SK-N-MC (cell line): ENCODE measurements at regions not wholly inside any gene's neighbourhood (a gene's known extent, or its start where the extent isn't known, plus 50 kb on each side); places are given as distances from the start of the nearest gene placed in this dataset.

Experiments used
- DNase-seq: peaks from one replicate; pipeline ENCODE4 v3.0.0-alpha.2; 2011; ENCODE audit warnings: low read depth, low spot score
- H3K27ac ChIP-seq: fragments of 200-600 bp; sonication (generic); 2 replicates; pipeline ENCODE4 v1.5.1; 2016; ENCODE audit warnings: mixed run types
- H3K36me3 ChIP-seq: fragments of 200-600 bp; sonication (generic); 2 replicates; pipeline ENCODE4 v1.6.1; 2017; ENCODE audit warnings: antibody characterized with exemption, low read length, mixed read lengths; ENCODE audit not compliant: insufficient read depth
- H3K4me3 ChIP-seq: fragments of 200-600 bp; sonication (generic); 2 replicates; pipeline ENCODE4 v1.5.1; 2016
- H3K9ac ChIP-seq: fragments of 200-600 bp; sonication (generic); 2 replicates; pipeline ENCODE4 v1.8.0; 2017; ENCODE audit warnings: mixed run types, mixed read lengths; ENCODE audit not compliant: insufficient read length
- H3K9me3 ChIP-seq: fragments of 200-600 bp; sonication (generic); 2 replicates; pipeline ENCODE4 v1.6.1; 2017; ENCODE audit warnings: low read depth, mild to moderate bottlenecking, antibody characterized with exemption, low read length, moderate library complexity, mixed read lengths
- EZH2 ChIP-seq: fragments of 200-600 bp; sonication (generic); IDR thresholded peaks from one replicate; pipeline ENCODE4 v1.6.1; 2017; ENCODE audit warnings: antibody characterized with exemption
- FOXP2 ChIP-seq: optimal IDR thresholded peaks from 2 replicates; pipeline ENCODE3; 2011; ENCODE audit warnings: mild to moderate bottlenecking, moderate library complexity; ENCODE audit not compliant: insufficient read depth; ENCODE audit errors: extremely low read length, control extremely low read depth
- POLR2AphosphoS5 ChIP-seq: IDR thresholded peaks from 2 replicates; pipeline ENCODE4 v1.6.1; 2012; ENCODE audit warnings: mild to moderate bottlenecking, low read depth, low read length, borderline replicate concordance

- H3K9ac ChIP-seq = no peak overlapping the region
- no peaks in the 10 kb centered on the region for H3K9me3 ChIP-seq
- no peak overlapping the region for H3K27ac ChIP-seq
- peak overlapping the region; percentile 46 for H3K4me3 ChIP-seq
- TF ChIP-seq EZH2 = no peak
- TF ChIP-seq POLR2AphosphoS5 = no peak
- TF ChIP-seq FOXP2 = no peak
- H3K36me3 ChIP-seq = no peaks in the 10 kb centered on the region
- peak; percentile 44 for DNase-seq
These were observed 187.7 kb upstream of the DCN start for GRCh38 chr12:91370086-91370868.

GRCh38 chr12:91368613-91369012 lies 186.0 kb upstream of the DCN start:
- H3K36me3 ChIP-seq = no peaks in the 10 kb centered on the region
- no peak overlapping the region for H3K9ac ChIP-seq
- no peaks in the 10 kb centered on the region for H3K9me3 ChIP-seq
- no peak for TF ChIP-seq POLR2AphosphoS5
- TF ChIP-seq FOXP2 = no peak
- TF ChIP-seq EZH2 = no peak
- H3K27ac ChIP-seq = no peak overlapping the region
- DNase-seq = no peak
- no peak overlapping the region for H3K4me3 ChIP-seq

GRCh38 chr12:91367234-91367849 lies 184.7 kb upstream of the DCN start:
- no peaks in the 10 kb centered on the region for H3K9me3 ChIP-seq
- no peak overlapping the region for H3K4me3 ChIP-seq
- no peaks in the 10 kb centered on the region for H3K36me3 ChIP-seq
- TF ChIP-seq POLR2AphosphoS5 (no peak), FOXP2 (no peak), EZH2 (no peak)
- no peak overlapping the region for H3K9ac ChIP-seq
- H3K27ac ChIP-seq = no peak overlapping the region
- DNase-seq = no peak

GRCh38 chr12:91364471-91365184 lies 182.0 kb upstream of the DCN start:
- Histone ChIP-seq H3K9ac (no peak overlapping the region), H3K4me3 (no peak overlapping the region), H3K9me3 (no peaks in the 10 kb centered on the region), H3K27ac (peak overlapping the region; percentile 45; the same call in 1 of the 2 replicates), H3K36me3 (no peaks in the 10 kb centered on the region)
- TF ChIP-seq EZH2 (no peak), FOXP2 (no peak), POLR2AphosphoS5 (no peak)
- no peak for DNase-seq

- TF ChIP-seq FOXP2 (no peak), EZH2 (no peak), POLR2AphosphoS5 (no peak)
- peak; percentile 37 for DNase-seq
- no peak overlapping the region for H3K27ac ChIP-seq
- no peaks in the 10 kb centered on the region for H3K9me3 ChIP-seq
- no peak overlapping the region for H3K9ac ChIP-seq
- no peaks in the 10 kb centered on the region for H3K36me3 ChIP-seq
- no peak overlapping the region for H3K4me3 ChIP-seq
These were observed 179.2 kb upstream of the DCN start for GRCh38 chr12:91361864-91362263.

GRCh38 chr12:91357381-91357780 lies 174.8 kb upstream of the DCN start:
- TF ChIP-seq FOXP2 = no peak
- no peak for TF ChIP-seq EZH2
- TF ChIP-seq POLR2AphosphoS5 = no peak
- no peaks in the 10 kb centered on the region for H3K36me3 ChIP-seq
- DNase-seq = no peak

GRCh38 chr12:91356405-91356804 lies 173.8 kb upstream of the DCN start:
- no peak overlapping the region for H3K4me3 ChIP-seq
- no peak overlapping the region for H3K9ac ChIP-seq
- DNase-seq = no peak
- TF ChIP-seq EZH2 (no peak), FOXP2 (no peak), POLR2AphosphoS5 (no peak)
- H3K36me3 ChIP-seq = no peaks in the 10 kb centered on the region
- H3K27ac ChIP-seq = no peak overlapping the region
- no peaks in the 10 kb centered on the region; the same call in 1 of the 2 replicates for H3K9me3 ChIP-seq

More at GRCh38 chr12:91357381-91357780, 174.8 kb upstream of the DCN start:
- no peak overlapping the region for H3K9ac ChIP-seq
- no peak overlapping the region for H3K27ac ChIP-seq
- no peak overlapping the region for H3K4me3 ChIP-seq
- H3K9me3 ChIP-seq = no peaks in the 10 kb centered on the region
